SIG-M5 treated with dmso at 0.1 percent for 504 hours (cell line): ENCODE measurements at regions not wholly inside any gene's neighbourhood (a gene's known extent, or its start where the extent isn't known, plus 50 kb on each side); places are given as distances from the start of the nearest gene placed in this dataset.

Source experiments
- DNase-seq: peaks from one replicate; lab custom pipeline; 2025; ENCODE audit not compliant: unreplicated experiment; lab: John Stamatoyannopoulos, UW

GRCh38 chr2:146138820-146139219, 1618.9 kb upstream of the ZEB2 start:
- no peak for DNase-seq

DNA sequence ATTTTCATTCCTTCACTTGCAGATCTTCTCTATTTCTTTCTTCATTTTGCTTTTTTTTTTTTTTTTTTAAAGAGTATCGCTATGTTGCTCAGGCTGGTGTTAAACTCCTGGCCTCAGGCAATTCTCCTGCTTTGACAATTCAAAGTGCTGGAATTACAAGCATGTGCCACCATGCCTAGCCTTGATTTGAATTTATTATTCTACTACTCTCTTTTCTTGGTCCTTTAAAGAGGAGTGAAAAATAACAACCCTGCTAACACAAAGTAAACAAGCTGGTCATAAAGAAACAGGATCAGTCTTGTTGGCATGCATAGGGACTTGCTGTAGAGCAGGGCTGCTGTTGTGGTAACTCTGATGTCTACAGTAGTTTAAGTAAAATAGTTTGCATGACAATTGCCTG, 1615.3 kb upstream of the ZEB2 start:
- no peak for DNase-seq

DNA sequence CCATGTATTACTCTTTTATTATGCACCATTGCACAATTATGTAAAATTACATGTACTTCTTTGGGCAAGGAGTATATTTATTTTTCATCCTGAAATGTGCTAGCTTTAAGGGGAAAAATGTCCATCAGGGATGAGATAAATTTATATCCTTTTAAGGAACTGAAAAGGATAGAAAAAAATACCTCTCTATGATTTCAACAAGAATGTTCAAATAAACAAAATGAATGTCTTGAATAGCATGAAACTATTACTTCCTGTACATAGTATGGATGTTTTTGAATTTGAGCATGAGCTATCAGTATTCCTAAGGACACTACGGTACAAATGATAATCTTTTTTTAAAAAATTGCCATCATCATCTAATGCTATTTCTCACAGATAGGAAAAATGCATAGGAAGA, 1611.9 kb upstream of the ZEB2 start:
- DNase-seq: no peak

GRCh38 chr2:146131048-146131447, 1611.1 kb upstream of the ZEB2 start:
- no peak for DNase-seq

DNA sequence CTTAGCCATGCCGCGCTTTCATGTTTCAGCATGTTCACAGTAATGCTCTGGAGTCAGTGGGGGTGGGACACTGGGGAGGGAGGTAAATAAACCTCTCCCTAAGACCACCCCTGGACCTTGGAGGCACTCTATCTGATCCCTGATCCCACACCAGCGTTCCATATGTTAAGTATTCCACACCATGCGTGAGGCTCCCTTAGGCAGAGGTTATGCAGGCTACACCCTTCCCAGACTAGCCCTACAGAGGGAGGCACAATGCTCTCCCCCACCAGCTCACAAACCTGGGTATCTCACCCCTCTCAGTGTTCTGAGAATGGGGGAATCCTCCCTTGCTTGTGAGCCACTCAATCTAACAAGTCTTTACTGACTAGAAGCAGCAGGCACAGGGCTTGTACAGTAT, 1610.4 kb upstream of the ZEB2 start:
- DNase-seq: no peak

GRCh38 chr2:146129231-146129630, 1609.3 kb upstream of the ZEB2 start:
- no peak for DNase-seq

GRCh38 chr2:146128216-146128615, 1608.3 kb upstream of the ZEB2 start:
- DNase-seq: no peak

GRCh38 chr2:146125551-146125950, 1605.6 kb upstream of the ZEB2 start:
- no peak for DNase-seq

DNA sequence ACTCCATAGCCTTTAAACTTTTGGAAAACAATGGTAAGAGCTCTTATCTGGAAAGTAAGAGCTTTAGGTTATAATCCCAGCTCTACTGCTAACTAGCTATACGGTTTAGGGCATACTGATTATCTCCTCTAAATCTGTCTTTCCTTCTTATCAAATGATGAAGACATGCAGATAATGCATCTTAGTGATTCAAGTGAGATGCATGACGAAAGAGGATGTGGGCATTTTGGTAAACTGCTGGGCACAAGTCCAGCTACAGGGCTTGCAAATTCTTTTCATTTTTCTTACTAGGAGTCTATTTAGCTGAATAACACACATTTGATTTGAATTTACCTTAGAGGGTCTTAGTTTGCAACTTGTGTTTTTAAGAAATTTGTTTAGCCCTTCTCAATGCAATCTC, 1604.8 kb upstream of the ZEB2 start:
- no peak for DNase-seq

- DNase-seq: no peak
Measured at GRCh38 chr2:146123714-146124113, 1603.8 kb upstream of the ZEB2 start.

DNA sequence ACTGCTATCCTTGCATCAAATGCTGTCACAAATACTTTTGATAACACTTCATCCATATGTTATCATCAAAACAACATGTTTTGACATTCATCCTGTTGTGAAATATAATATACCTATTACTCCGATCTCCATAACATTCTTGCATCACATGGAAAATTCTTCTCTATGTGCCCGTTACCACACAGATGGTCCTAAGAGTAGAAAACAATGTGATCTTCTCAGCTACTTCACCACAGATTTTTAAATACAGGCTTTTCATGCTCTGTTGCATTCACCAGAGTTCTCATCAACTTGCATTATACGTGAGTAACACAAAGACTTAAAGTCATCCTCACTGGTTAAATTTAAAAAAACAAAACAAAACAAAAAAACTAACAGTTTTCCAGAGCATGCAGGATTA, 1603.3 kb upstream of the ZEB2 start:
- DNase-seq: no peak

DNA sequence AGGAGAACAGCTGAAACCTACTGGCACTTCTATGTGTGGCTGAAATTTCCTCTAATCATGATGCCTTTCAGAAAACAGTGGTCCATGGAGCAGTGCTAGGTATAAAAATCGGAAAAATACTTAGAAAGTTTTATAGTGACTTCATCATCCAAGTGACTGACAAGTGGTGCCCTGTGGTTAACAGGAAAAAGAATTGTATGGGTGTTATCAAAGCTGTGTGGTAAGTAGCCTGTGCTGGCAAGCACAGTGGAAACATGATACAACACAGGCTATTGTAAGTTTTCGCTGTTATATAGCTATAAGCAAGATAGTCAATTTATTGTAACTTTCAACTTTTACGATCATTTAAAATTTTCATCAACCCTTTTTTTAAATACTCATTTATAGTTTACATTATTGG, 1599.7 kb upstream of the ZEB2 start:
- DNase-seq: no peak

DNA sequence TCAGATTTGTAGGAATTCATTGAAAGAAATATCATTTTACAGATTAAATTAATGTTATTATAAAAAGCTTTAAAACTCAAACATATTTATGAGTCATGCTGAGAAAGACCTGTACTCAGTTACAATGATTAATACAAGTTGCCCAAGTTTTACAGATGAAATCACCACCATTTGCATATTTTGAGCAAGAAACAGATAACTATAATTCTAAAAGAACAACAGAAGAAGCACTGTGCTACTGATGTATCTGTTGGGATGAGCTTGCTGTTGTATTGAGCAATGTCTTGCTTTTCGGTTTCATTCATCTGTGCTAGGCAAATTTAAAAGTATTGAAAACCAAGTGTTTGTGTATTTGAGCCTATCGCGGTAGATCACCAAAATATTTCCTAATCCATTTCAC, 1589.1 kb upstream of the ZEB2 start:
- no peak for DNase-seq

- no peak for DNase-seq
Measured at GRCh38 chr2:146094185-146094584, 1574.3 kb upstream of the ZEB2 start.

DNA sequence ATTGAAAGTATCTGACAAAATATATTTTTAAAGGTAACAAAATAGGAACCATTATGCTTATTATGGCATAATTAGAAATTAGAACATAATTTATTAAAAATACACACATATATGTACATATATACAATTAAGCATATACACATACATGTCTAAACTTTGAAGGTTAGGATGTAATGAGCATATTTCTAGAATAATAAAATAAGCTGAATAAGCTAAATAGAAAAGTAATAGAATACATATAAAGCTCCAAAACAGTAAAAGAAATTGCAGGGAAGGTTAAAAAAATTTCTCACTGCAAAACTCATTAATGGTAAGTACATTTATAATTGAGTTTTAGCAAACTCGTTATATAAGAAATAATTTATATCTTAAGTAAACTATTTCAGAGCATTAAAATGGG, 1561.5 kb upstream of the ZEB2 start:
- no peak for DNase-seq

DNA sequence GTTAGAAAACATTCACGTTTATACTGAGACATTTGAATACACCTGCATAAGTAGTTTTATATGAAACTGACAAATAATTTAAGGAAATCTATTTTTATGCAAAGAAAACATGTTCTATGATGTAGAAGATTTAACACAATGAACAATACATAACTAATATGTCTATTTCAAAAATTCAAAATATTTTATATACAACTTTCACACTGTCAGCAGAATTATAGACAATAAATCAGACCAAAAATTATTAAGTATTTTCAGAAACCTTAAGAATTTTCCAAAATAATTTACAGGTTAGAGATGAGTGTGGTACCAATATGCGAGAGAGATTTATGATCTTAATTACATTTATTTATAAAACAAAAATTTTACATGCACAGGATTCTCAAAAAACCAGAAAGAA, 1561.0 kb upstream of the ZEB2 start:
- DNase-seq: no peak

DNA sequence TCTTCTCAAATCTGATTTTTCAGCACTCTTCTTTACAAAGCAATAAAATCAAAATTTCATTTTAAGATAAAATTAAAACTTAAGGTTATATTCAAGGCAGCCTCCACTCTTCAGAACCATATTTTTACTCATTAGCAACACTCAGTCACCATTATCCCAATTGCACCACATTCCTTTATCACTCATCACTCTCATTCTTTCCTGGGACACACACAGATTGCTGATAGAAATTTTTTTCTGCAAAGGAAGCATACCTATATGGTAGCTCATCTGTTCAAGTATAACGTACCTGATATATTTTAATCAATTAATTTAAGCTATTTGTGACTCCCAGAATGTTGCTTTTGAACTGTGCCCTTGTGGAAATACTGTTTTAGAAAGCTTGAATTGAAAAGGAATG, 1559.3 kb upstream of the ZEB2 start:
- DNase-seq: no peak

GRCh38 chr2:146077156-146077555, 1557.2 kb upstream of the ZEB2 start:
- DNase-seq: no peak

- no peak for DNase-seq
Measured at GRCh38 chr2:146068051-146068450, 1548.1 kb upstream of the ZEB2 start.

DNA sequence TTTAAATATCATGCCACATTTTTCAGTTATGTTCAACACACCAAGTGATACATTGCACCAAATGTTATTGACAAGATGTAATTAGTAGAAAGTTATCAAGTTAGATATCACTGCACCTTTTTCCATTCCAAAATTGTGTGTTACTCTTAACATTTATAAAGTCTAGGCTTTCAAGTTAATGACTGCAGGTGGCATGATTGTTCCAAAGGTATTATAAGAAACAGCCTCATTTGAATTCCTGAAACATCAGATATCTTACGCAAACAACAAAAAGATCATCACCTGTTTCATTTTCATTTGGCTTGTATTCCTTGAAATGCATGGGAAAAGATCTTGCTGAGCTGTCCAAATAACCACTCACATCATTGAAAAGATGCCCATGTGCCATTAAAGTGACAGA, 1528.2 kb upstream of the ZEB2 start:
- DNase-seq: no peak

- DNase-seq: no peak
Measured at GRCh38 chr2:146041274-146041910, 1521.5 kb upstream of the ZEB2 start.

DNA sequence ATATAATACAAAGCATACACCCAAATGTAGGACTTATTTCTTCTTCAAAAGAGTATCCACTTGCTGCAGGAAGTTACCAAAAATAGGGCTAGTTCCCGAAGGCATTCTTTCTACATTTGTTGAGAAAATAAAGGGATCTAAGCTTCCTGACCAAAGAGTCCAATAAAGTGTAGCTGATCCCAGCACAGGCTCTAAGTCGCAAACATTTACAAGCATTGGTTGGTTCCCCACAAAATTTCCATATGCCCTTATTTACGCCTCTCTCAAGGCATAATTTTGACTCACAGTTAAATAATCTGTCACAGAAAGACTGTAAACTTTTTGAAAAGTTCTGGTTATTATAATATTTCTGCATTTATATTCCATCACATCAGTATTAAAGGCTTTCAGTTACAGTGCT, 1520.1 kb upstream of the ZEB2 start:
- no peak for DNase-seq

DNA sequence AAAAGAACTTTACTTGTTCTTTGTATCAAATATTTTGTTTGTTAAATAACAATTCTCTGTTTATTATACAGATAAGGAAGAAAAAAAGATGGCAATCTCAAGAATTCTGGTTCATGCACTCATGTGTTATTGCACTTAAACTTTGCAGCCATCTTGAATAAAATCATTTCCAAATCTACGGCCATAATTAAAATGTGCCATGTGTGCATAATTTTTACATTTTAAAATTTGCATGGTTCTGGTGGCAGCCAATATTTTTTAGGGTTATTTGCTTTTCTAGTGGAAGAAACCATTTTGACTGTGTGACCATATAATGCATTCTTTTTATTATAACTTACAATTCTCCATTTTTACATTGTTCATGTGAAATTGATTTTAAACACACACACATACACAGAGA, 1518.1 kb upstream of the ZEB2 start:
- DNase-seq: no peak
